GM21825 (cell line): ENCODE measurements at regions not wholly inside any gene's neighbourhood (a gene's known extent, or its start where the extent isn't known, plus 50 kb on each side); places are given as distances from the start of the nearest gene placed in this dataset.

Experiments used
- ATAC-seq: cut with Tn5 transposase; IDR thresholded peaks from one replicate; pipeline ENCODE4 v1.9.1; 2021; ENCODE audit warnings: mild to moderate bottlenecking, moderate library complexity; ENCODE audit not compliant: unreplicated experiment

- ATAC-seq: no peak
These were observed 79.6 kb upstream of the LCLAT1 start for GRCh38 chr2:30367232-30368070.

- ATAC-seq: no peak
These were observed 78.8 kb upstream of the LCLAT1 start for GRCh38 chr2:30368258-30368657.

DNA sequence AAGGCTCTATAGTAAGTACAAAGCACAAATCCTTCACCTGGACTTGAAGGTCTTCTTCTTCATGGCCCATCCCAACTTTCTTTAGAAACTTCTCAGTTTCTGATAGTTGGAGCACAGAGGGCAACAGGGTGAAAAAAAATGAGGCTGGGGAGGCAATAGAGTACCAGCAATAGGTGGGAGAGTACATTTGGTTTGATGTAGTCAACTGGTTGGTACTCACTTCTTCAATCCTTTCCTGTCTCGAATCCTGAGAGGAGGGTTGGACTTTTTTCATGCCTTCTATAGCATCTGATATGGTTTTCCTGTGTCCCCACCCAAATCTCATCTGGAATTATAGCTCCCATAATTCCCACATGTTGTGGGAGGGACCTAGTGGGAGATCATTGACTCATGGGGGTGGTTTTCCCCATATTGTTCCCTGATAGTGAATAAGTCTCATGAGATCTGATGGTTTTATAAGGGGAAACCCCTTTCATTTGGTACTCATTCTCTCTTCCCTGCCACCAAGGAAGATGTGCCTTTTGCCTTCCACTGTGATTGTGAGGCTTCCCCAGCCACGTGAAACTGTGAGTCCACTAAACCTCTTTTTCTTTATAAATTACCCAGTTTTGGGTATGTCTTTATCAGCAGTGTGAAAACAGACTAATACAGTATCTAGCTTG lies 75.9 kb upstream of the LCLAT1 start:
- ATAC-seq: no peak

DNA sequence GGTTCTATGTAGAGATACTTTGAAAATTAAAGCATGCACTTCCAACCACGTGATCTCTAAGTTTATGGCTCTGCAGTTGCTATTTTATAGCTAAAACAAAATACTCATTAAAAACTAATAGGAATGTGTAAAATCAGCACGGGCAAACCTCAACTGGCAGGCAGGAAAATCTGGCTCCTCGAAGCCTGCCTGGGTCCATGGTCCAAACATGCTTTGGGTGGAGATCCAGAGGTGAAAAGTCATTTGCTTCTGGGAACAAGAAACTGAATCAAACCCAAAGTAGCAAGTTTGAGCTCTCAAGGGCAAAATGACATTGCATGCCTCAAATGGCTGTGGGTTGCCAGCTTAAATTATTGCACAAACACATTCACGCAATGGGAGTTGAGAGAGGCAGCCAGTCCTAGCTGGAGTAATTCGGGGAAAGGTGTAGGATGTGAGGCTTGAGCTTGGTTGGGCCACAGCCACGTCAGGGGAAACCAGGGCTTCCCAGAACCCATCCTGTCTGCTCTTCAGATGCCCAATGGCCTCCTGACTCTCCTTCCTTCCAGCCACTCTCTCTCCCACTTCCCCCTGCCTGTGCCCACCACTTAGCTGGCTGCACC lies 75.2 kb upstream of the LCLAT1 start:
- ATAC-seq: no peak

GRCh38 chr2:30372826-30373225 lies 74.2 kb upstream of the LCLAT1 start:
- no peak for ATAC-seq

DNA sequence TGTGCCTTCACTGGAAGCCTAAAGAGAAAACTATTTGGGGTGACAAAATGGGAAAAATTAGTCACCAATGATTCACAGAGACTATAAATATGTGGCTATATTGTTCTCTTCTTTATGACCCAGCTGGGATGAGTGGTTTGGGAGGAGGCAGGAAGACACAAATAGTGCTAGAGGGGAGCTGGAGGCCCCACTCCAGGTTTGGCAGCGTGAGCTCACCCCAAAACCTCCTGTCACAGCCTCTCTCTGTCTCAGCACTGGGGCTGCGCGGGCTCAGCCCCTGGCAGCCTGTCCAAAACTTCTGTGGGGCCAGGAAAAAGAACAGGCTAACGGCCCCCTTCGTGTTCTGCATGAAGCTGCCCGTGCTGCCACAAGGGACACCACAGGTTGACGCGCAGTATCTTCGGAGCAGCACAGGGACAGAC lies 73.2 kb upstream of the LCLAT1 start:
- ATAC-seq: no peak

- no peak for ATAC-seq
These were observed 72.7 kb upstream of the LCLAT1 start for GRCh38 chr2:30374380-30374779.

GRCh38 chr2:30375915-30376314 lies 71.1 kb upstream of the LCLAT1 start:
- ATAC-seq: no peak

DNA sequence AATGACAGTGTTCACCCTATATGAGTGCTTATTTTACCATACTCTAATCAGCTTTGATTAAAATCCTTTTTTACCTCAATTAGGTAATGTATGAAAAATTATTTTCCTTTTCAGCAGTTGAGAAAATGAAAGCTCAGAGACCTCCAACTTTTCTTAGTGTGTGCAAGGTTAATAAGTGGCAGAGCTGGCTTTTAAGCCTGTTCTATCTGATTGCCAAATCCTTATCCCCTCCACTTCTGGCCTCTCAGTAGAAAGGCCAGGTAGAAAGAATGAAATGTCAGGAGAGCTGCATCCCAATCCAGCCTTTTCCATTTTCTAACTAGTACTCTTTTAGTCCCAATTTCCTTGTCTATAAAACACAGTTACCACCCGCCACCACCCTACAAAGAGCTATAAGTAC lies 67.6 kb upstream of the LCLAT1 start:
- ATAC-seq: no peak

GRCh38 chr2:30380824-30381223 lies 66.2 kb upstream of the LCLAT1 start:
- no peak for ATAC-seq

GRCh38 chr2:30382162-30382783 lies 64.8 kb upstream of the LCLAT1 start:
- ATAC-seq: no peak

DNA sequence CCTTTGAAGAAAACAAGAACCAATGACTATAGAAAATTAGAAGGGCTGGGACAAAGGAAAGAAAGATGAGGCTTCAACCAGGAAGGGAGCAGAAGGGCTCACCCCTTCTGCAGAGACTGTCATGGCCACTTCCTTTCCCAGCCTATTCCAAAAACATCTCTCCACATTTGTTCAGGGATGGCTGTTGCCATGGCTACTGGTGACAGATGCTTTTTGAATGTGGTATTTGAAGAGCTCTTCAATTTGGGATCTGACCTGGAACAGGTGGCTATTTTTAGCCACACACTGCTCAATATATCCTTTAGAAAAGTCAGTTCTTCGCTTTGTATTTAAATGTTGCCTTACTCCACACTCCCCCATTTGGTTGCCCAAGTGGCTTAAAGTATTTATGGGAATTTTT lies 64.1 kb upstream of the LCLAT1 start:
- no peak for ATAC-seq

- no peak for ATAC-seq
These were observed 61.7 kb upstream of the LCLAT1 start for GRCh38 chr2:30385327-30385726.

GRCh38 chr2:30392097-30392496 lies 54.9 kb upstream of the LCLAT1 start:
- no peak for ATAC-seq

- no peak for ATAC-seq
These were observed 53.5 kb upstream of the LCLAT1 start for GRCh38 chr2:30393510-30393909.

GRCh38 chr2:30394096-30394495 lies 53.0 kb upstream of the LCLAT1 start:
- ATAC-seq: no peak

DNA sequence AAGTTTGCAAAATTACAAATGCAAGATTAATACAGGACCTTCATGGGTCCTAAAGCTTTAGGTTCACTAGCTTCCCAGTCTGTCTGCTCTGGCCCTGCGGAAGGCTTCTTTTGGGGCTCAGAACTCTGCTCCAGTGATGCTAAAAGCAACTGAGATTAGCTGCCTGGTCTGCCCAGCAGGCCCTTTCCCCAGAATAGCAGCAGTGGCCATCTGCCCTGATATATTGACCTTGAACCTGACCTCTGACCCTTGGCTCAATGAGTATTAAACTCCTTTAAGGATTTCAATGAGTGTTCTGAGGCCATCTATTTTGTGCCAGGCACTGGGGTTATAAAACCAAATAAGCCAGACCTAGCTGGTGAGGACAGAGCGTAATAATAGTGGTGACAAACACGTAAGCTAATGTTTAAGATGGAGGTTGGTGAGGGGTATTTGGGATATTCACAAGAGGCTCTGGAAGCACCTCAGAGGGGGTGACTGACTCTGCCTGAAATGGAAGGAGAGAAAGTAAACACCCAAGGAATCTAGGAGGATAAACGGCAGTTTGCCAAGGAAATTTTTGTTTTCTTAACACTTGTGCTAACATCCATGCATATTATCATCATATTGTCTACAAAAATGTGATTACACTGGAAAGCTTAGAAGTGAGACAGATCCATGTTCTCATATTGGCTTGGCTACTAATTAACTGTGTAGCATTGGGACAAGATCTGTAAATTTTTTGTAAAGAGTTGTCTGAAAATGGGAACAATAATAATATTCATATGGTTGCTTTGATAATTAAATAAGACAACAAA lies 50.4 kb upstream of the LCLAT1 start:
- no peak for ATAC-seq
